HCT116 (cell line): ENCODE measurements at regions not wholly inside any gene's neighbourhood (a gene's known extent, or its start where the extent isn't known, plus 50 kb on each side); places are given as distances from the start of the nearest gene placed in this dataset.

Experiments used
- ATAC-seq: fragments of 200-7000 bp; cut with Tn5 transposase; 2 replicates; pipeline ENCODE4 v1.9.1; 2020; ENCODE audit warnings: mild to moderate bottlenecking, moderate library complexity
- BruUV-seq: library from RNA; stranded (reverse); fragments of 400-500 nt; replicated peaks from 2 replicates; lab custom pipeline; 2021; lab: Mats Ljungman, UMichigan
- CTCF ChIA-PET: fragments of 300-600 bp; sonication (Branson Sonifier 250); formaldehyde crosslinking; loops from one replicate; lab custom pipeline; 2021; ENCODE audit warnings: antibody characterized with exemption; lab: Charles Lee
- POLR2A ChIA-PET: fragments of 300-600, 350-600 bp; sonication (Branson Sonifier 250); formaldehyde crosslinking; loops from one replicate; lab custom pipeline; 2021; ENCODE audit warnings: antibody characterized with exemption; lab: Charles Lee
- RAD21 ChIA-PET, 2 experiments: fragments of 300-600 bp; sonication (Branson Sonifier 250); formaldehyde crosslinking; loops; one replicate each; lab custom pipeline; 2023; ENCODE audit warnings: low total read pairs in 2 of 2; ENCODE audit not compliant: uncharacterized antibody in 2 of 2, unreplicated experiment in 2 of 2, low non-redundant PET in 1 of 2; lab: Charles Lee
- DNase-seq: peaks from one replicate; pipeline ENCODE4 v3.0.0-alpha.2; 2010; ENCODE audit warnings: low read depth, low spot score
- H2AFZ ChIP-seq: fragments of 200-600 bp; shearing (Covaris generic), sonication (generic); 2 replicates; pipeline ENCODE4 v1.6.1; 2017; ENCODE audit warnings: low read depth, mixed run types, mixed read lengths, antibody characterized with exemption, low read length; ENCODE audit not compliant: poor library complexity, severe bottlenecking
- H3K27ac ChIP-seq: 2 replicates; pipeline ENCODE4 v1.5.1; 2012; ENCODE audit warnings: low read depth, low read length
- H3K27me3 ChIP-seq: fragments of 200-600 bp; sonication (generic); 2 replicates; pipeline ENCODE4 v1.6.1; 2016; ENCODE audit warnings: mixed run types, low read length, mixed read lengths; ENCODE audit not compliant: insufficient read depth
- H3K36me3 ChIP-seq, 2 experiments: fragments of 200-500 bp in 1 of 2; fragments of 200-600 bp in 1 of 2; sonication (Bioruptor generic) in 1 of 2; sonication (generic) in 1 of 2; 2 replicates each; pipeline versions ENCODE4 v1.5.1 to v1.6.1; 2014 to 2016; ENCODE audit warnings: low read length in 2 of 2, inconsistent platforms in 1 of 2, mixed read lengths in 1 of 2, mixed run types in 1 of 2; ENCODE audit not compliant: insufficient read depth in 2 of 2, control insufficient read depth in 1 of 2
- H3K4me1 ChIP-seq, 2 experiments: fragments of 200-600 bp in 1 of 2; sonication (generic) in 1 of 2; 2 replicates each; pipeline versions ENCODE4 v1.5.1 to v1.6.1; 2012 to 2017; ENCODE audit warnings: low read length in 2 of 2, inconsistent platforms in 1 of 2, mild to moderate bottlenecking in 1 of 2, mixed read lengths in 1 of 2, mixed run types in 1 of 2, moderate library complexity in 1 of 2; ENCODE audit not compliant: insufficient read depth in 2 of 2, control insufficient read depth in 1 of 2
- H3K4me2 ChIP-seq: fragments of 200-600 bp; sonication (generic); 2 replicates; pipeline ENCODE4 v1.6.1; 2017; ENCODE audit warnings: mixed run types, low read length, mixed read lengths
- H3K4me3 ChIP-seq, 2 experiments: fragments of 200-600 bp in 1 of 2; sonication (generic) in 1 of 2; replicated peaks in 1 of 2; 2 replicates each; pipeline ENCODE4 v1.5.1; 2011 to 2016; ENCODE audit warnings: low read length in 2 of 2, control low read depth in 1 of 2, low read depth in 1 of 2, mild to moderate bottlenecking in 1 of 2, mixed read lengths in 1 of 2, mixed run types in 1 of 2
- H3K79me2 ChIP-seq: fragments of 200-600 bp; sonication (generic); 2 replicates; pipeline ENCODE4 v1.6.1; 2017; ENCODE audit warnings: mild to moderate bottlenecking, mixed run types, low read length, moderate library complexity, mixed read lengths; ENCODE audit not compliant: insufficient read depth
- H3K9ac ChIP-seq: fragments of 200-600 bp; sonication (generic); 2 replicates; pipeline ENCODE4 v1.6.1; 2016; ENCODE audit warnings: low read length, mixed read lengths
- H3K9me2 ChIP-seq: fragments of 200-600 bp; sonication (generic), shearing (Covaris generic); 2 replicates; pipeline ENCODE4 v1.6.1; 2017; ENCODE audit warnings: mixed run types, mild to moderate bottlenecking, moderate library complexity; ENCODE audit not compliant: insufficient read depth
- H3K9me3 ChIP-seq, 2 experiments: fragments of 200-500 bp in 1 of 2; fragments of 200-600 bp in 1 of 2; sonication (Bioruptor generic) in 1 of 2; sonication (generic) in 1 of 2; 2 replicates each; pipeline ENCODE4 v1.6.1; 2014 to 2017; ENCODE audit warnings: low read length in 2 of 2, mixed read lengths in 2 of 2, inconsistent platforms in 1 of 2, low read depth in 1 of 2, mild to moderate bottlenecking in 1 of 2, mixed run types in 1 of 2, moderate library complexity in 1 of 2; ENCODE audit not compliant: control insufficient read depth in 1 of 2, insufficient read depth in 1 of 2
- H4K20me1 ChIP-seq: fragments of 200-600 bp; sonication (generic), shearing (Covaris generic); 2 replicates; pipeline ENCODE4 v1.6.1; 2017; ENCODE audit warnings: mixed run types, mild to moderate bottlenecking, moderate library complexity; ENCODE audit not compliant: insufficient read depth
- EZH2 ChIP-seq: fragments of 200-600 bp; sonication (generic); IDR thresholded peaks from 2 replicates; pipeline ENCODE4 v1.6.1; 2017; ENCODE audit warnings: antibody characterized with exemption, mixed run types
- FOSL1 ChIP-seq: IDR thresholded peaks from 2 replicates; pipeline ENCODE4 v1.6.1; 2012; ENCODE audit warnings: low read depth
- POLR2AphosphoS5 ChIP-seq: IDR thresholded peaks from 2 replicates; pipeline ENCODE4 v1.6.1; 2011; ENCODE audit warnings: mild to moderate bottlenecking, low read depth, low read length, moderate library complexity
- SP1 ChIP-seq: IDR thresholded peaks from 2 replicates; pipeline ENCODE4 v1.6.1; 2012; ENCODE audit warnings: low read depth
- TCF7L2 ChIP-seq: IDR thresholded peaks from 2 replicates; pipeline ENCODE4 v1.7.0; 2011; ENCODE audit warnings: borderline replicate concordance, inconsistent platforms; ENCODE audit not compliant: insufficient read depth, insufficient read length; ENCODE audit errors: extremely low read depth
- ZNF274 ChIP-seq: fragments of 200-500 bp; sonication (Bioruptor generic); IDR thresholded peaks from 2 replicates; pipeline ENCODE4 v1.6.1; 2014; ENCODE audit warnings: mild to moderate bottlenecking, low read depth, low read length, inconsistent platforms
- intact Hi-C: fragments of 100-400 bp; cut with micrococcal nuclease; formaldehyde crosslinking; loops from 2 replicates; pipeline ENCODE4 v1.10.0; 2022

DNA sequence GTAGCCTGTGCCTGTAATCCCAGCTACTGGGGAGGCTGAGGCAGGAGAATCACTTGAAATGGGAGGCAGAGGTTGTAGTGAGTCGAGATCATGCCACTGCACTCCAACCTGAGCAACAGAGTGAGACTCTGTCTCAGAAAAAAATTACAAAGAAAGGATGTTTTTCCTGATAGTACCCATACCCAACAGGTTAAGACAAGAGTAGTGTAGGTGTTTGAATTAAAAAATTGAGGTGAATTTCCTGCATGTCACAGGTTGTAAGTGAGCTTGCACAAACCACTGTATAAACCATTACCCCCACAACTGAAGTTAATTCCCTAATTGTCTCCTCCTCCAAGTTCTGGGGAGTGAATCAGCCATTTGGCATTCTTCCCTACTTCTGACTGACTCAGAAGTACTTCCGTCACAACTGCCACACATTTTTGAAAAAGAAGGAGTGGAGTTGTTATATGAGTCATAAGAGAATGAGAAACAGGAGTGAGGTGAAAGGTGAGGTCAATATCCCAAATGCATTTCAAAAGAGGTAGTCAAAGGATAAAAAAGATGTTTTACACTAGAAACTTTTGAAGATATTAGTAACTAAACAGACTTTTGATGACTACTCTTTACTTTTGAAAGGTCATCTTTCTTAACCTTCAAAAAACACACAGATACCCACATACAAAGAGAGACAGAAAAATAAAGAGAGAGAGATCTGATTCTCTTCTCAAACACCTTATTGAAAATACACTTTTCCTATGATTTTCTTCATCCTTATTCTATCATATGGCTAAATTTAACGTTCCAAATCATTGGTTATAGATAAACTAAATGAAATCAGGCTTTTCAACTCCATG is 134.5 kb downstream of the BTC start:
- intact Hi-C loops = no loop called here
- Histone ChIP-seq H3K4me3 (no peak overlapping the region), H3K9me3 (no peaks in the 10 kb centered on the region), H3K4me2 (peak overlapping the region; percentile 36), H4K20me1 (no peaks in the 10 kb centered on the region), H3K79me2 (peaks cover 32% of the 10 kb centered on the region), H3K9ac (peak overlapping the region; percentile 61), H3K4me1 (peaks cover 61 to 99% of the 10 kb centered on the region in 2 experiments), H2AFZ (no peak overlapping the region), H3K27me3 (no peaks in the 10 kb centered on the region), H3K9me2 (no peaks in the 10 kb centered on the region), H3K27ac (peak overlapping the region; percentile 93), H3K36me3 (no peaks in the 10 kb centered on the region)
- peak; percentile 100 for DNase-seq
- RAD21 ChIA-PET = no interaction called here
- TF ChIP-seq POLR2AphosphoS5 (peak; percentile 77), ZNF274 (no peak), TCF7L2 (peak; percentile 82), SP1 (no peak), EZH2 (no peak)
- TSS peak; percentile 82 for BruUV-seq
- POLR2A ChIA-PET = interaction anchor here (0.9 to 2.5 kb wide), 6 partner anchors 10 to 34 kb away, joined by 3 to 8 read pairs (median 6); no protein-coding TSS in a partner anchor
- CTCF ChIA-PET = no interaction called here
- ATAC-seq = peak; percentile 82

DNA sequence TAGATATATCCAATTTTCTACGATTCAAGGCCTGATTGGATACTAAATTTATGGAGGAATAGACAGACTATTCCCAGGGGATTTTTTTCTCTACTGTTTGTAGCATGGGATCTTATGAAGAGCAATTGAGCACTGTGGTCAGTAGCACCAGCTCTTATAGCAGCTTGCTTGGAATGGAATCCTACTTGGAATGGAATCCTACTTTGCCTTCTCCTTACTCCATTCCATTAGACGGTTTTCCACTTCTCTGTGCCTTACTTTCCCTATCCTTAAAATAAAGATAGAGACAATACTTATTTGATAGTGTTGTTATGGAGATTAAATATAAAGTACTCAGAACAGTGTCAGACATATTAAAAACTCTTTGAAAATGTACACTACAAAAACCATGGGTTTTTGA is 133.5 kb downstream of the BTC start:
- Histone ChIP-seq H3K36me3 (no peaks in the 10 kb centered on the region), H3K9ac (peak overlapping the region; percentile 61), H3K4me3 (no peak overlapping the region)
- no peak for TF ChIP-seq FOSL1
- TF ChIP-seq, all 23 proteins: peak for 0
- peak overlapping the region; percentile 93 for H3K27ac ChIP-seq
- peak overlapping the region; percentile 36; the same call in 1 of the 2 replicates for H3K4me2 ChIP-seq
- DNase-seq = no peak
- no peaks in the 10 kb centered on the region for H4K20me1 ChIP-seq
- H3K9me3 ChIP-seq = no peaks in the 10 kb centered on the region
- BruUV-seq = no TSS peak
- intact Hi-C loops = no loop called here
- CTCF ChIA-PET = interaction anchor here (1.0 kb wide), 1 partner anchor 37 kb away, joined by 3 read pairs; no protein-coding TSS in a partner anchor
- no peak overlapping the region for H2AFZ ChIP-seq
- ATAC-seq = no peak
- peaks cover 61 to 100% of the 10 kb centered on the region in 2 experiments for H3K4me1 ChIP-seq
- POLR2A ChIA-PET = interaction anchor here (0.9 to 1.5 kb wide), 11 partner anchors 9 to 291 kb away, joined by 3 to 7 read pairs (median 4); partner anchors contain the start of gene AREG
- no peaks in the 10 kb centered on the region for H3K27me3 ChIP-seq
- RAD21 ChIA-PET = no interaction called here
- peaks cover 35% of the 10 kb centered on the region for H3K79me2 ChIP-seq
- no peaks in the 10 kb centered on the region for H3K9me2 ChIP-seq
